Bronchial epithelial cell (primary cell): ENCODE measurements at regions not wholly inside any gene's neighbourhood (a gene's known extent, or its start where the extent isn't known, plus 50 kb on each side); places are given as distances from the start of the nearest gene placed in this dataset.

ENCODE experiments used
- DNase-seq: peaks from one replicate; pipeline ENCODE4 v3.0.0-alpha.2; 2010; ENCODE audit warnings: low read depth
- FAIRE-seq: peaks from 2 replicates; lab custom pipeline; 2011; peaks lifted over from hg19 to GRCh38; lab: Jason Lieb, UNC
- H3K27me3 ChIP-seq: 2 replicates; pipeline ENCODE4 v1.5.1; 2011; ENCODE audit warnings: low read length; ENCODE audit not compliant: control insufficient read depth, insufficient read depth
- H3K36me3 ChIP-seq: 2 replicates; pipeline ENCODE4 v1.5.1; 2011; ENCODE audit warnings: low read length; ENCODE audit not compliant: control insufficient read depth, insufficient read depth
- H3K4me3 ChIP-seq: 2 replicates; pipeline ENCODE4 v1.5.1; 2011; ENCODE audit warnings: mild to moderate bottlenecking, low read depth, low read length, control low read depth
- CTCF ChIP-seq: IDR thresholded peaks from 2 replicates; pipeline ENCODE4 v1.5.1; 2011; ENCODE audit warnings: mild to moderate bottlenecking, moderate library complexity, low read length, control low read depth, inconsistent platforms; ENCODE audit not compliant: insufficient read depth, severe bottlenecking

GRCh38 chr7:96952974-96953391 is 52.4 kb upstream of the DLX6 start:
- Histone ChIP-seq H3K36me3 (no peaks in the 10 kb centered on the region), H3K27me3 (peaks cover 3% of the 10 kb centered on the region), H3K4me3 (no peak overlapping the region)
- no peak for FAIRE-seq
- no peak for TF ChIP-seq CTCF
- DNase-seq, result peak; percentile 82

- DNase-seq (peak; percentile 24), FAIRE-seq (no peak)
- no peaks in the 10 kb centered on the region for H3K36me3 ChIP-seq
- no peak overlapping the region for H3K4me3 ChIP-seq
- peaks cover 4% of the 10 kb centered on the region for H3K27me3 ChIP-seq
- no peak for TF ChIP-seq CTCF
Measured at GRCh38 chr7:96953676-96954513, 51.5 kb upstream of the DLX6 start.
